HepG2 (cell line): ENCODE measurements at regions not wholly inside any gene's neighbourhood (a gene's known extent, or its start where the extent isn't known, plus 50 kb on each side); places are given as distances from the start of the nearest gene placed in this dataset.
A peak's percentile ranks its signal among the peaks of the same experiment; 100 is the strongest.

Experiments
- ERF ChIP-seq: IDR thresholded peaks from 2 replicates; pipeline ENCODE4 v1.6.1; 2018; ENCODE audit warnings: missing biosample characterization, missing genetic modification reagents
- FOXP4 ChIP-seq: sonication (generic); formaldehyde crosslinking; IDR thresholded peaks from 2 replicates; pipeline ENCODE4 v1.4.0; 2020; ENCODE audit warnings: missing genetic modification reagents
- HDAC1 ChIP-seq: sonication (generic); formaldehyde crosslinking; IDR thresholded peaks from 2 replicates; pipeline ENCODE4 v1.5.1; 2020; ENCODE audit warnings: mild to moderate bottlenecking, missing genetic modification reagents
- MAFF ChIP-seq: IDR thresholded peaks from 2 replicates; pipeline ENCODE4 v1.6.1; 2011; ENCODE audit warnings: low read depth, low read length, improper control_type of control experiment
- PAXIP1 ChIP-seq: sonication (generic); formaldehyde crosslinking; conservative IDR thresholded peaks from 2 replicates; pipeline ENCODE4 v1.4.0; 2020; ENCODE audit warnings: mild to moderate bottlenecking, missing genetic modification reagents, moderate library complexity
- TCF12 ChIP-seq, 2 experiments: fragments of 450-650 bp in 1 of 2; sonication (generic) in 1 of 2; formaldehyde crosslinking in 1 of 2; IDR thresholded peaks; 2 replicates each; pipeline versions ENCODE4 v1.6.1 to v1.8.0; 2017 to 2022; ENCODE audit warnings: antibody characterized with exemption in 1 of 2, mild to moderate bottlenecking in 1 of 2, missing genetic modification reagents in 1 of 2, moderate library complexity in 1 of 2
- U2AF2 ChIP-seq: fragments of 200-400 bp; formaldehyde crosslinking; IDR thresholded peaks from 2 replicates; pipeline ENCODE4 v1.6.1; 2017; ENCODE audit warnings: low read depth, mild to moderate bottlenecking, low read length
- XRCC5 ChIP-seq: fragments of 200-400 bp; formaldehyde crosslinking; optimal IDR thresholded peaks from 2 replicates; pipeline ENCODE3; 2017; ENCODE audit warnings: mild to moderate bottlenecking, low read length
- ZBTB7B ChIP-seq: sonication (generic); formaldehyde crosslinking; IDR thresholded peaks from 2 replicates; pipeline ENCODE4 v1.4.0; 2020; ENCODE audit warnings: missing genetic modification reagents
- ZNF260 ChIP-seq: sonication (generic); formaldehyde crosslinking; IDR thresholded peaks from 2 replicates; pipeline ENCODE4 v1.4.0; 2020; ENCODE audit warnings: missing genetic modification reagents, low read depth, mild to moderate bottlenecking, borderline replicate concordance
- ZNF614 ChIP-seq: IDR thresholded peaks from 2 replicates; pipeline ENCODE4 v1.6.1; 2018; ENCODE audit warnings: missing biosample characterization, missing genetic modification reagents, inconsistent platforms, borderline replicate concordance
- ZNF891 ChIP-seq: sonication (generic); formaldehyde crosslinking; IDR thresholded peaks from 2 replicates; pipeline ENCODE4 v1.5.0; 2020; ENCODE audit warnings: mild to moderate bottlenecking, missing genetic modification reagents
- TF ChIP-seq, protein P1 (sequence below): sonication (generic); formaldehyde crosslinking; IDR thresholded peaks from 2 replicates; pipeline ENCODE4 v1.8.1; 2023; ENCODE audit warnings: mild to moderate bottlenecking, inconsistent platforms, moderate library complexity, missing genetic modification reagents, borderline replicate concordance
- TF ChIP-seq, protein P2 (sequence below): sonication (generic); formaldehyde crosslinking; IDR thresholded peaks from 2 replicates; pipeline ENCODE4 v1.5.1; 2020; ENCODE audit warnings: mild to moderate bottlenecking, missing genetic modification reagents, borderline replicate concordance
- TF ChIP-seq, protein P3 (sequence below): sonication (generic); formaldehyde crosslinking; IDR thresholded peaks from 2 replicates; pipeline ENCODE4 v1.8.0; 2023; ENCODE audit warnings: mild to moderate bottlenecking, missing genetic modification reagents

- TF ChIP-seq, protein P1, sequence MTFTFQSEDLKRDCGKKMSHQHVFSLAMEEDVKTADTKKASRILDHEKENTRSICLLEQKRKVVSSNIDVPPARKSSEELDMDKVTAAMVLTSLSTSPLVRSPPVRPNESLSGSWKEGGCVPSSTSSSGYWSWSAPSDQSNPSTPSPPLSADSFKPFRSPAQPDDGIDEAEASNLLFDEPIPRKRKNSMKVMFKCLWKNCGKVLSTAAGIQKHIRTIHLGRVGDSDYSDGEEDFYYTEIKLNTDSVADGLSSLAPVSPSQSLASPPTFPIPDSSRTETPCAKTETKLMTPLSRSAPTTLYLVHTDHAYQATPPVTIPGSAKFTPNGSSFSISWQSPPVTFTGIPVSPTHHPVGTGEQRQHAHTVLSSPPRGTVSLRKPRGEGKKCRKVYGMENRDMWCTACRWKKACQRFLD (CRISPR knock-in tag): no peak; the same call in 1 of the 2 replicates
- TF ChIP-seq MAFF: no peak
- TF ChIP-seq, protein P2, sequence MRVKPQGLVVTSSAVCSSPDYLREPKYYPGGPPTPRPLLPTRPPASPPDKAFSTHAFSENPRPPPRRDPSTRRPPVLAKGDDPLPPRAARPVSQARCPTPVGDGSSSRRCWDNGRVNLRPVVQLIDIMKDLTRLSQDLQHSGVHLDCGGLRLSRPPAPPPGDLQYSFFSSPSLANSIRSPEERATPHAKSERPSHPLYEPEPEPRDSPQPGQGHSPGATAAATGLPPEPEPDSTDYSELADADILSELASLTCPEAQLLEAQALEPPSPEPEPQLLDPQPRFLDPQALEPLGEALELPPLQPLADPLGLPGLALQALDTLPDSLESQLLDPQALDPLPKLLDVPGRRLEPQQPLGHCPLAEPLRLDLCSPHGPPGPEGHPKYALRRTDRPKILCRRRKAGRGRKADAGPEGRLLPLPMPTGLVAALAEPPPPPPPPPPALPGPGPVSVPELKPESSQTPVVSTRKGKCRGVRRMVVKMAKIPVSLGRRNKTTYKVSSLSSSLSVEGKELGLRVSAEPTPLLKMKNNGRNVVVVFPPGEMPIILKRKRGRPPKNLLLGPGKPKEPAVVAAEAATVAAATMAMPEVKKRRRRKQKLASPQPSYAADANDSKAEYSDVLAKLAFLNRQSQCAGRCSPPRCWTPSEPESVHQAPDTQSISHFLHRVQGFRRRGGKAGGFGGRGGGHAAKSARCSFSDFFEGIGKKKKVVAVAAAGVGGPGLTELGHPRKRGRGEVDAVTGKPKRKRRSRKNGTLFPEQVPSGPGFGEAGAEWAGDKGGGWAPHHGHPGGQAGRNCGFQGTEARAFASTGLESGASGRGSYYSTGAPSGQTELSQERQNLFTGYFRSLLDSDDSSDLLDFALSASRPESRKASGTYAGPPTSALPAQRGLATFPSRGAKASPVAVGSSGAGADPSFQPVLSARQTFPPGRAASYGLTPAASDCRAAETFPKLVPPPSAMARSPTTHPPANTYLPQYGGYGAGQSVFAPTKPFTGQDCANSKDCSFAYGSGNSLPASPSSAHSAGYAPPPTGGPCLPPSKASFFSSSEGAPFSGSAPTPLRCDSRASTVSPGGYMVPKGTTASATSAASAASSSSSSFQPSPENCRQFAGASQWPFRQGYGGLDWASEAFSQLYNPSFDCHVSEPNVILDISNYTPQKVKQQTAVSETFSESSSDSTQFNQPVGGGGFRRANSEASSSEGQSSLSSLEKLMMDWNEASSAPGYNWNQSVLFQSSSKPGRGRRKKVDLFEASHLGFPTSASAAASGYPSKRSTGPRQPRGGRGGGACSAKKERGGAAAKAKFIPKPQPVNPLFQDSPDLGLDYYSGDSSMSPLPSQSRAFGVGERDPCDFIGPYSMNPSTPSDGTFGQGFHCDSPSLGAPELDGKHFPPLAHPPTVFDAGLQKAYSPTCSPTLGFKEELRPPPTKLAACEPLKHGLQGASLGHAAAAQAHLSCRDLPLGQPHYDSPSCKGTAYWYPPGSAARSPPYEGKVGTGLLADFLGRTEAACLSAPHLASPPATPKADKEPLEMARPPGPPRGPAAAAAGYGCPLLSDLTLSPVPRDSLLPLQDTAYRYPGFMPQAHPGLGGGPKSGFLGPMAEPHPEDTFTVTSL (CRISPR knock-in tag): 0 out of 2 replicates have a peak, but pooled peaks have one; percentile 70
- TF ChIP-seq HDAC1 (CRISPR knock-in tag): 0 out of 2 replicates have a peak, but pooled peaks have one; percentile 29
- peak; percentile 43; the same call in 1 of the 2 replicates for TF ChIP-seq ZBTB7B
- TF ChIP-seq PAXIP1 (CRISPR knock-in tag): peak; percentile 81
- no peak for TF ChIP-seq U2AF2
- TF ChIP-seq ZNF260: no peak
- peak; percentile 58; the same call in 1 of the 2 replicates for TF ChIP-seq ERF (CRISPR knock-in tag)
- TF ChIP-seq ZNF614 (CRISPR knock-in tag): 0 out of 2 replicates have a peak, but pooled peaks have one; percentile 54
- TF ChIP-seq ZNF891 (CRISPR knock-in tag): no peak
- no peak for TF ChIP-seq TCF12 (IDR thresholded peaks at IDR 0.05)
- peak; percentile 28; the same call in 1 of the 2 replicates for TF ChIP-seq TCF12 (CRISPR knock-in tag; IDR thresholded peaks at IDR 0.05)
- peak; percentile 89 for TF ChIP-seq FOXP4 (CRISPR knock-in tag)
- TF ChIP-seq XRCC5: no peak
- TF ChIP-seq, protein P3, sequence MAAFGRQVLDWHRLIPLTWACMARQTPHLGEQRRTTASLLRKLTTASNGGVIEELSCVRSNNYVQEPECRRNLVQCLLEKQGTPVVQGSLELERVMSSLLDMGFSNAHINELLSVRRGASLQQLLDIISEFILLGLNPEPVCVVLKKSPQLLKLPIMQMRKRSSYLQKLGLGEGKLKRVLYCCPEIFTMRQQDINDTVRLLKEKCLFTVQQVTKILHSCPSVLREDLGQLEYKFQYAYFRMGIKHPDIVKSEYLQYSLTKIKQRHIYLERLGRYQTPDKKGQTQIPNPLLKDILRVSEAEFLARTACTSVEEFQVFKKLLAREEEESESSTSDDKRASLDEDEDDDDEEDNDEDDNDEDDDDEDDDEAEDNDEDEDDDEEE: peak; percentile 12; the same call in 1 of the 2 replicates
Observed at GRCh38 chr2:101614127-101614759, 83.3 kb upstream of the MAP4K4 start (continued).
